ENCODE measurements at regions not wholly inside any gene's neighbourhood (a gene's known extent, or its start where the extent isn't known, plus 50 kb on each side); places are given as distances from the start of the nearest gene placed in this dataset.

DNA sequence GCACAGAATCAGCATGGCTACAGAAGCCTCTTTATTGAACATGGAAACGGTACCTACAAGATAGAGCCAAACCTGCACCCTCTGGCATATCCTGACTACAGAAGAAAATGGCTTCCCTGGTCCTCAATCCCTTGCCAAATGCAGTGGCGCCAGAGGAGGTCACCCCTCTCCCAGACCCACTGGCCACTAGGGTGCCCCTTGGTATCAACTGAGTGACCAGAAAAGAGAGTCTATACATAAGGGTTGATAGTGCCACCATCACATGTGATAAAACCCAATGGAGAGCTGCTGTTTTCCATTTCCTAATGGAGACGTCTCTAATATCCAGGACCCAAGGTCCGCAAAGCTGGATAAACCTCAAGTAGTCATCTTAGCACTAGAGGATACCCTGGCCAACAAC, 52.7 kb upstream of the ALK start:
- DNase-seq (ENCODE audit: low read depth), result no peak

DNA sequence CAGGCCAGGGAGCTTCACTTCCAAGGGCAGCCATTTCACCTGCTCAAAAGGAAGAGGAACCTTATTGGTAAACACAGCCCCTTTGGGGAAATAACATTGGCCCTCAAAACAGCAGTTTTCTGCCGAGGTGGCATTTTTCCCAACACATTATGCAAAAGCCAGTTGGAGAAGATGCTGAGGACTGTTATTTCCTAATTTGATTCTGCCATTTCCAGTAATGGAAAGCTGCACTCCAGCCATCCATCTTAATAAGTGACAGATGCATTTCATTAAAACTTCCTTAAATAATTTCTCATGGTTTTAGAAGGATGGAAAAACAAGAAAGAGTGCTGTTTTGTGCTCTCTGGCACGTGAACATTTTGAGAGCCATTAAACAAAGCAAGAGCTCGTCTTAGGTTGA, 55.9 kb upstream of the ALK start:
- DNase-seq (ENCODE audit: low read depth), result no peak

DNA sequence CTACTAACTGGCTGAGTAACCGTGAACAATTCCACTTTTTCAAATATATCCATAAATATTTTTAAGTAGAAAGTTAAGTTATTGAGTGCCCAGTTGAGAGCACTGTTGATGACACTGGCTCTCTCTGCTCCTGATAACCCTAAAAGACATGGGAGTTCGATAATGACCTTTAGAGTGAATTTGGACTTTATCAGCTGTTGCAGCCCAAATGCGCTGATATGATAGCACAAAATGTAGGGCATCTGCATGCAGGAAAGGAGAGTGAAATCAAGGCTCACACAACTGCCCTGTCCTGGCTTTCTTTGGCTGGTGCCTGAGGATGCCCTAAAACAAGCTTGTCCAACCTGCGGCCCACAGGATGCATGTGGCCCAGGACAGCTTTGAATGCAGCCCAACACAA, 60.0 kb upstream of the ALK start:
- DNase-seq (ENCODE audit: low read depth), result no peak

DNA sequence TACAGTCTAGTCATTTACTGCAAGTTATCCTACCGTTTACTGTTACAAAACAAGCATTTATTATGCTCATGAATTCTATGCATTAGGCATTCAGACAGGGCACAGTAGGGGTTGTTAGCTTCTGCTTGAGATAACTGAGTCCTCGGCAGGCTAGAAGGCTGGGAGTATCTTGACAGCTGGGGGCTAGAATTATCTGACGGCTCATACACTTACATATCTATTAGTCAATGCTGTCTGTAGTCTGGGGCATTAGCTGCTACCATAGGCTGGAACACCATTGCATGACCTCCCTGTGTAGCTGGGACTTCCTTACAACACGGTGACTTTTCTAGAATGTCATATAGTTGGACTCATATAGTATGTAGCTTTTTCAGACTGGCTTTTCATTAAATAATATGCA, 61.9 kb upstream of the ALK start:
- DNase-seq (ENCODE audit: low read depth), result no peak

DNA sequence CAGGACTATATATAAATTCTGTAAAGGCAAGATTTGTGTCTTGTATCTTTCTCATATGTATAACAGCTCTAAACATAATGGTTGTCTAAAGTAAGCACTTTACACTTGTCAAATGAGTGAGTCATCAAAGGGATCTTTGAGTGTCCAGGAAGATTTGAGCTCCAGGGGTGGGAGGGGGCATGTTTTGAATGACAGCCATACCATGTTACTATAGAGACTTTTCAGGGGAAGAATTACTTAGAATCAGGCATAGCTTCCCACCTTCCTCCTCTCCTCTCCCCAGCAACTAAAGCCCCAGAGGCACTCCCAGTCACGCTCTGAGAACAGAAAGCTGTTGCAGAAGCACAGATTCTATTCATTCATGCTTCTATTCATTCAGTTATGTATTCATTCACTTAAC, 65.8 kb upstream of the ALK start:
- DNase-seq (ENCODE audit: low read depth), result no peak

DNA sequence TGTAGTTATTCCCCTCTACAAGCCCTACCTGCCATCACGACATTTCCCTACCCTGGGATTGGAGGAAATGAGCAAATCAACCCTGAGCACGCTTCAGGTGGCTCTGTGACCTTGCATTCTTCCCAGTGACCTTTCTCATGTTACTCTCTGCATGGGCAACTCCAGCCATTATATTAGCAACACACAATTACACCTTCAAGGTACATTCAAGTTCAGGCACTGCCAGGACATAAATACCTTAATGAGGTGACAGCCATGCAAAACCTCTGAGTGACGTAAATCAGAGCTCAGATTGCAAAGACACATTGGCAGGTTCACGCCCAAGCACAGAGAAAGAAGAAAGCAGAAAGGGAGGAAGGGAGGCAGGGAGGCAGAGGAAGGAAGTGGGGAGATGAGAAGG, 68.7 kb upstream of the ALK start:
- no peak for DNase-seq (ENCODE audit: low read depth)

DNA sequence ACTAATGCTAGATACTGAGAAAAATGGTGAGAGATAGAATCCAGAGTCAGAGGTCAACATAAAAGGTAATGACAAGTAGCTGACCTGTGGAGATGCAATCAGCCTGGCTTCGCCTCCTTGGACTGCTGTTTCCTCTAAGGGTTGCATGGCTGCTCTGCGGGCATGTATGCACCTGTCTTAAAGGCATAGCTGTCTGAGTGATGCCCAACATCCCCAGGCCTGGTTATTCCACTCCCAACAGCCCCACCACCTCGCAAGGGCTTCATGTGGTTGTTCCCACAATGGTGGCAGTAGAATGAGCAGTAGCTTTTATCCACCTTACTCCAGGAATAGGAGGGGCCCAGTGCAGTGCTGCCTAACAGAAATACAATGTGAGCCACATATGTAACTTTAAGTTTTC, 69.7 kb upstream of the ALK start:
- no peak for DNase-seq (ENCODE audit: low read depth)

DNA sequence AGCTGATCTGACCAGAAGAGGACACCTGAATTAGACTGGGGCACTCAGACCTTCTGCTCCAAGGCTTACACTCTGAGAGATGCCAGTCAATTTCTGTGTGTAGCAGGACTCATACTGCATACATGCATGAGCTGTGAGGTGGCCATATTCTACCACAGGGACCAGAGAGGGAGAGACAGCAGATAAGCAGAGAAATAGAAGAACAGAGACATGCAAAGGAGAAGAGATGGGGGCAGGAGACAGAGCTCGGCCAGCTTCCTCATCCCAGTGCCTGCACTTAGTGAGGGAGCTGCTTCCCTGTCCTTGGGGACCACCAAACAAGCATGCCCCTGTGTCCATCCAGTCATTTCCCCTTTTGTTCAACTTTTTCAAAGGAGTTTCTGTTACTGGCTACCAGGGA, 73.9 kb upstream of the ALK start:
- DNase-seq (ENCODE audit: low read depth), result no peak

DNA sequence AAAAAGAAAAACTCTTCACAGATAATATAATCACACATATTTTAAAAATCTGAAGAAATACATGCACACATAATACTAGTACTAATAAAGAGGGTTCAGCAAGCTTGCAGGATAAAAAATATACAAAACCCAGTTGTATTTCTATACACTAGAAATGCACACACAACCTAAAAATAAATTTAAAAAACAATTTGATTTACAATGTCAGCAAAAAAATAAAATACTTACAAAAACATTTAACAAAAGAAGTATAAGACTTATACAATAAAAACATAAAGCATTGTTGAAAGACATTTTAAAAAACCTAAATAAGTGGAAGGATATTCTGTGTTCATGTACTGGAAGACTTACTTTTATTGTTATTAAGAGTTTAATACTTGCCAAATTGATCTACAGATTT, 81.7 kb upstream of the ALK start:
- DNase-seq (ENCODE audit: low read depth), result no peak

DNA sequence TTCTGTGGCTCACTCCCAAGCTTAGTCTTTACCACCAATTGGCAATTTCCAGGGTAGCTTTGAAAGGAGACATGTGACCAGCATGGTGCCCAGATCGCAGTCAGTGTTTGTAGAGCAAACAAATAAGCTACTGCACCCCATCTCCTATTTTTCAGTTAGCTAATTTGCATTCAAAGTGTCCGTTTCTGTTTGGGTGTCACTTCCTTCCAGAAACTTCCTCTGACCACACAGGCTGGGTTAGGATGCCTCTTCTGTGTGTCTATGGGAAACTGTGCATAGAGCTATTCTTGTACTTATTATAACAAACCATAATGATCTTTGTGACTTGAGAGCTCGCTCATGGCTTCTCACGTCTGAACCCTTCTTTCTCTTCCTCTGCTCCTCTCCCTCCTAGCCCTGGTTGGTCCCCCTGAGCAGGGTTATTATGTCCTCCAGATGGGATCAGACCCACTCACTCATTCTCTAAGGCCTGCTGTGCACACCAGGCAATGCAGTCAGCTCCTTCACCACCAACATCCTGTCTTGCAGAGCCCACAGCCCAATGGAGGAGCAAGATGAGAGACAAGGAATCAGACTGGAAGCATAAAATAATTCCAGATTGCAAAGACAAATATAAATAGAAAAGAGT, 101.2 kb upstream of the ALK start:
- DNase-seq (ENCODE audit: low read depth), result no peak

DNA sequence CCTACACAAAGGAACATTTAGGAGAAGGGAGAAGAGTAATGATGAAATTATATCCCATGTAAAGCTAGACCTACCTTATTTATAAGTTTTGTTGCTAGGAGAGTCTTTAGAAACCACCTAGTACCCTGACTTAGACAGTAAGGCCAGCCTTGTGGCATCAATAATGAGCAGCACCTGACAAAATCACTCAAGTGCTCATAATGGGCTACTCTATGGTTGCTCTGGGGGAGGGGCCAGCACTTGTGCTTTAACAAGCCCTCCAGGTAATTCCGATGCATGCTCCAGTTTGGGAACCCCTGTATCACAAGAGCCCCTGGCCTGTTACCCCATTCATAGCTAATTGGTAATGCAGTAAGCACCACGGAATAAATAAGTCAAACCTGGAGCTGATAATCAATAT, 102.9 kb upstream of the ALK start:
- no peak for DNase-seq (ENCODE audit: low read depth)

DNA sequence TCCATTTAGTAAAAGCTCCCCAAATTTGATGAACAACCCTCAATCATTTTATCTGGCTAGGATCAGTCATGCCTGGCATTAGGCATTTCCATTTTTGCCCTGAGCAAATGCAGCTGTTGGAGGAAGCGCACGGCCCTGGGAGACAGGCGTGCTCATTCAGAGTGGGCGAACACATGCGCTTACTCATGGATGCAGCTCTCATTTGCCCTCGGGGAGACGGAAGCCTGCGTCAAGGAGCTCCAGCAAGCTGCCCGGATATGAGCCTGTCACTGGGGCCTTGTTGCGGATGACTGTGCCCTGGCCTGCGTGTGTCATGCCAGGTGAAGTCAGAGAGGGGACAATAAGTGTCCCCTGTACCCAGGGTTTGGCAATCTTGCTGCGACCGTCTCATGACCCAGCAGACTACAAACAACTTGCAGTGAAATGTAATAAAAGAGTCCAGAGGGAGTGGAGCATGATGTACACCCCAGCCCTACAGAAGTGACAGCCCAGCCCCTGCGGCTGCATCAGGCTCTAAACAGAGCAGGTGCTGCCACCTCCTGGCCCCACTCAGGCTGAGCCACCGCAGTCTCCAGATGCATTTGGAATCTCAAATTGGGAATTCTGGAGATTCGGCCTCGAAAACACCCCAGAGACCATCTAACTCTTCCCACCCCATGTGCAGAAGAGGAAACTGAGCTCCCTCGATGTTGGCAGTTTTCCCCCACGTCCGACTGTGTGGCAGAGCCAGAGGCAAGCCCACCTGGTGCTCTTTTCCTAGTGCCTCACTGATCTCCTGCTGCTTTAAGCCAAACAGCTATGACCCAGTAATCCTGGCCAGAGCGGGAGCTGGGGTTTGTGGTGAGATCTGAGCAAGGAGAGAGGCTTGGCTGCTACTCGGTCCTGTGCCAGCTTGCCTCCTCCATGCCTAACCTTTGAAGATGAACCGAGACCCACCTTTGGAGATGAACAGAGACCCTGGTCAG, 105.0 kb upstream of the ALK start:
- DNase-seq (ENCODE audit: low read depth), result no peak

DNA sequence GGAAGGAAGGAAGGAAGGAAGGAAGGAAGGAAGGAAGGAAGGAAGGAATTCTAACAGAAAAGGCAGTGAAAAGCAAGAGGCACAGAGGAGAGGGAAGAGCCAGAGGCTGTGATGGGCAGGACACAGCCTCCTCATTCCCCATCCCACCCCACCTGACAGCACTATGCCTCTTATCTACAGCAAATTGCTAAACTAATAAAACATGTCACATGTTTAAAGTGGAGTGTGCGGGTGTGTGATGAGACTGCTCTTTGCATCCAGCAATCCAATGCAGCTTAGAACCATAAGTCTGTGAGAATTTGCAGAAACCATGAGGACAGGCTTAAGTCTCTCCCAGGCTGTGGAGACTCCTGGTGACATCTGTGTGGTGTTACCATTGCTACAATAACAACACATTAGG, 108.4 kb upstream of the ALK start:
- DNase-seq (ENCODE audit: low read depth), result no peak

DNA sequence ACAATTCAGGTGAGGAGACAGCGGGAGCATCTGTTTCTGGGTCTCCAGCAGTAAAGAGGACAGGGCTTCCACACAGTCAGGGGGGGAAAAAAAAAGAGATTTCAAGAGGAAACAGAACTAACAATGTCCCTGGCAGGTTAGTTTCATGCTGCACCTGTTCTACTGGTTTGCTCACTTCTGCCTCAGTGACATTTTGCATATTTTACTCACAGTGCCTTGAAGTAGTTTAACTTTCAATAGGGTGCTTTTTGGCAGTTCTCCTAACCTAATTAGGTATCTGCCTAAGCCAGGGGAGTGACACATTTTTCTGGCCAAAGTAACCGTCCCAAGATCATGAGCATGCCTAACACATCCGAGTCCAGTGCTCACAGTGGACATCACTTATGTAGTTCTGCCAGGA, 109.0 kb upstream of the ALK start:
- DNase-seq (ENCODE audit: low read depth), result no peak

DNA sequence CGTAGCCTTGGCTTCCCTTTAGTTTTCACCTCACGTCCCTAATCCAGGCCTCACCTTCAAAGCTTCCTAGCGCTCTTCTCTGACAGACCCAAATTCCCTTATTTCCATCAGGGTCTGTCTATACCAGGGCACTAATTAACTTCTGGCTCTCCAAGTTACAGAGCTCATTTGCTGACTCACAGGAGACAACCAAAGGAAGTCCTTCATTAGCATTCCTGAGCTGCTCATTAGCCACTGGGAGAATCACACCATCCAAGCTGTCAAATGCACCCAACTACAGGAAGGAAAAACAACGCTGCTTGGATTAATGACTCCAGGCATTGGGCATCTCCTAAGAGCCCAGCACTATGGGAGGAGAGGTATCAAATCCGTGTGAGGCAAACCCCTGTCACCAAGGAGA, 109.8 kb upstream of the ALK start:
- DNase-seq (ENCODE audit: low read depth), result no peak

DNA sequence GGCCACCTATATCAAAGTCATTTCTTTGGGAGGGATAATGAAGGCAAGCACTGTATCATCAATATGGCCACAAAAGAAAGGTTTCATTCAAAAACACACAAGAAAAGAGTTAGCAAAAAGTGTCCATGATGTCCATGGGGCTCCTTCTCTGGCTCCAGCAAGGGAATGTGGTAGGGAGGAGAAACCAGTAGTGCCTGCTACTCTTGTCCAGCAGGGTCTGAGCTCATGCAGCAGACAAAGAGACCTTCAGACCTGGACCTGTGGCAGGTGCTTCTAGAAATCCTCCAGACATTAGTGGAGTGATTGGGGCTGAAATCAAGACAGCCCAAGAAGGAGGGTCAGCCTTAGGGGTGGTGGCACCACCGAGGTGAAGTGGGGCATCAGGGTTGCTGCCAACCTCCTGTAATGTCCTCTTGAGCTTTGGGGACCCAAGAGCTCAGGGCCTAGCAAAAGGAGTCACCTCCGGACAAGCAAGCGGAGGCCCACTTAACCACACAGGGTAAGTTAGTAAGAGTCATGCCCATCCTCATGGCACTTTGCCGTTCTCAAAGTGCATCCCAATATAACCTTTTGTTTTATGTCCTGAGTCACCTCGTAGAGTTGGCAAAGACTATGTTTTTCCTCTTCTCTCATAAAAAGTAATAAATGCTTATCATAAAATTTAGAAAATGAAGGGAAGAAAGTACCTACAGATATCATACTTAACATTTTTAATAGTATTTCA, 112.6 kb upstream of the YPEL5 start:
- no peak for DNase-seq (ENCODE audit: low read depth)

DNA sequence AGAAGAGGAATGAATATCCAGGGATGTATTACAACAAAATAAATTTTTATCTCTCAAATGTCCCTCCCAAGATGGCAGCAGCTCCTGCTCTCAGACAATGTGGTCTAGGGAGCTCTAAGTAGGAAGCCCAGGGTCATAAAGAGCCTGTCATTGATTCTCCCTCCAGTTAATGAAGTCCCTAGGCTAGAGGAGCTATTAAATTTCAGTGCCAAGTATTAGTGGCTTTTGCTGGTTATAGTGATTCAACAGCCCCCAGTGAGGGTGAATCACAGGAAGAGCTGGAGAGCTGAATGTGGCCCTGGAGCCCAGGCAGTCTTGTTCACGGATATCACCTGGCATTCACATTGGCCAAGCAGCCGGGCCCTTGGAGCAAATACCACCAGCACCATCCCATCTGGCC, 109.8 kb upstream of the YPEL5 start:
- no peak for DNase-seq (ENCODE audit: low read depth)

DNA sequence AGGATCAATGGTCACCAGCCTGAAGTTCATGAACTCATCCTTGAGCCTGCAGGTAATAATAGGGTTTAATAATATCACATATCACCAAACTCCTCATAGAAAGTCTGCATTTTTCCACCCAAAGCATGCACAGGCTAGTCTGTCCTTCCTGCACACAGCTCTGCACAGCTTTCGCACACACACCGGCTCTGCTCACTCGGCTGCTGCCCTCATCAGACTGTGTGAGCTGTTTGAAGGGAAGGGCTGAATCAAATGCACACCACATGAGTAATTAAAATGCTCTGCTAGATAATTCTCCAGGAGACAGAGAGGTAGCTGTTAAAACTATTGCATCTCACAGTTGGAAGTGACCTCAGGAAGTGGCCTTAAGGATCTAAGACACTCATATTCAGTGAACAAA, 108.4 kb upstream of the YPEL5 start:
- no peak for DNase-seq (ENCODE audit: low read depth)

DNA sequence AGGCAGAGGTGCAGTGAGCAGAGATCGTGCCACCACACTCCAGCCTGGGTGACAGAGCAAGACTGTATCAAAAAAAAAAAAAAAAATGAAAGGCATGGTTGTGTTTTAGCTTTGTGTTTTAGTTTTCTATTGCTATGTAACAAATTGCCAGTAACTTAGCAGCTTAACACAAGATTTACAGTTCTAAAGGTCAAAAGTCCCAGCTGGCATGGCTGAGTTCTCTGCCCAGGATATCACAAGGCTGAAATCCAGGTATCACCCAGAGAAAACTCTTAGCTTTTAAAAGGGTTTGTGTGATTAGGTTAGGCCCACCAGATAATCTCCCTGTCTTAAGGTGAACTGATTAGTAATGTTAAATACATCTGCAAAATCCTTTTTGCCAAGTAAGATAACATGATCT, 107.7 kb upstream of the YPEL5 start:
- no peak for DNase-seq (ENCODE audit: low read depth)

DNA sequence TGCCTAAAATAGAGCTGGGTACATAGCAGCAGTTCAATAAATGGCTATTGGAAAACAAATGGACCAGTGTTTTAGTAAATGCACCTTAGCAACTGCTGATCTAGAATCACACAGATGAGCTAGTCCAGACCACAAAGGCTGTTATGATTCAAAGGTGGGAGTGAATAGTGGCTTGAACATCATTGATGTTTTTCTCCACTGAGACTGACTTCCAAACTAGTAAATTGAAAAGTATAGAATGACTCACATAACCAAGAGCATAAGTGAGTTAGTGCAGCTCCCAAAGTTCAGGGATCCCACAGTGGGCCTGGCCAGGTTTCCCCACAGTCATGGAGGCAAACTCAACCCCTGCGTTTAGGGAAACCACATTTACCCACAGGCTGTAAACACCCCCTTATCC, 106.7 kb upstream of the YPEL5 start:
- DNase-seq (ENCODE audit: low read depth), result no peak

DNA sequence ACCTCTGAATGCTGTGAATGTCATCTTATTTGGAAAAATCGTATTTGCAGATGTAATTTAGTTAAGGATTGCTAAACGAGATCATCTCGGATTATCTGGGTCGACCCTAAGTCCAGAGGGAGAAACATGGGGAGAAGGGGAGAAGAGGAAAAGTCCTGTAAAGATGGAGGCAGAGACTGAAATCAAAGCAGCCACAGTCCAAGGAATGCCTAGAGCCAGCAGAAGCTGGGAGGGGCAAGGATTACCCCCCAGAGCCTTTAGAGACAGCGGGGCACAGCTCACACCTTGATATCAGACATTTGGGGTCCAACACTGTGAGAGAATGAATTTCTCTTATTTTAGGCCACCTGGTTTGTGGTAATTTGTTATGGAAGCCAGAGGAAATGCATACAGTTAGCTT, 104.9 kb upstream of the YPEL5 start:
- no peak for DNase-seq (ENCODE audit: low read depth)

DNA sequence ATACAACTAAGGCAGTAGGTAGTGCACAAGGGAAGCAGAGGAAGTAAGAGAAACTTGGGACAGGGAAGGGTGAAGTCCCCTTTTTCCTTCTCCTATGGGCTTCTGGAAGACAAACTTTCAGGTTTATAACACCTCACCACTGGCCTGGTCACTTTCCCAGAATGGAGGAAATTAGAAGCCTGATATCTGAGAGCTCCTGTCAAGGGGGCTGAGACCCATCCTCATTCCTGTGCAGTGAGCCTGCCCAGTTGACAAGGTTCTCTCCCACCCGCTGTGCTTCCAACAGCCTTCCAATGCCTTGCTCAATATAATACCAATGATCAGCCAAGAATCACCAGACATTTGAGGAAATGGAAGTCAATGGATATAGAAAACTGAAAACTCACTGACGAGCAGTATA, 100.4 kb upstream of the YPEL5 start:
- DNase-seq (ENCODE audit: low read depth), result no peak

DNA sequence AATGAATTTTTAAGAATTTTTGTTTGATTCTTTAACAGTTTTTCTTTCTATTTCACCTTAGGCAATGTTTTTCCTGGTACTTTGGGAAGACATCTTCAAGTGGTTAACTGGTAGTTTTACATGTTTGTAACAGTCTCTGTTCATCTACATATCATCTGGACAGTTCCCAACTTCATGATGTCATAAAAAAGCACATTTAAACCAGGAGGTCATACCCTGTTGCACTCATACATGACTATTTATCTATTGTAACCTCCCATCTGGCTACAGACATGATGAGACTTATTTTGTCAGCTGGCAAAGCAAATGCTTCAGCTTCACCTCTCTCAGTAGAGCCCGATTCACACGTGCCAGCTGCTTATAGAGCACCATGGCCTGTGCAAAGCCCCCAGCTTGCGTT, 99.8 kb upstream of the YPEL5 start:
- no peak for DNase-seq (ENCODE audit: low read depth)

All from activated T-cell treated with anti-CD3 and anti-CD28 coated beads for 1 hour (primary cell).